Pancreas (tissue), 10 donors: ENCODE measurements at regions not wholly inside any gene's neighbourhood (a gene's known extent, or its start where the extent isn't known, plus 50 kb on each side); places are given as distances from the start of the nearest gene placed in this dataset.

ENCODE experiments used
- ATAC-seq, 4 donors: fragments of 200-7000 bp; cut with Tn5 transposase; one replicate each; pipeline versions ENCODE4 v1.8.0 to v1.9.1; 2020; ENCODE audit warnings: mild to moderate bottlenecking in 4 of 4, moderate library complexity in 4 of 4
- DNase-seq, 6 donors: peaks; one replicate each; pipeline ENCODE4 v3.0.0-alpha.2; 2020
- FAIRE-seq: peaks from 2 replicates; lab custom pipeline; 2012; peaks lifted over from hg19 to GRCh38; lab: Jason Lieb, UNC
- H3K27ac ChIP-seq, 4 donors: fragments of 200-600 bp; sonication (generic); 1 replicate in 3 of 4; 2 replicates in 1 of 4; pipeline versions ENCODE4 v1.5.0 to v1.8.0; 2020
- H3K27me3 ChIP-seq, 4 donors: fragments of 200-600 bp; one replicate each; pipeline ENCODE4 v1.8.0; 2021
- H3K36me3 ChIP-seq, 3 donors: fragments of 200-600 bp; sonication (generic) in 1 of 3; one replicate each; pipeline versions ENCODE4 v1.5.0 to v1.8.0; 2020 to 2021
- H3K4me1 ChIP-seq, 3 donors: fragments of 200-600 bp; one replicate each; pipeline ENCODE4 v1.8.0; 2021
- H3K4me3 ChIP-seq, 4 donors: fragments of 200-600 bp; sonication (generic) in 2 of 4; one replicate each; pipeline versions ENCODE4 v1.5.0 to v1.8.0; 2020 to 2021
- H3K9me3 ChIP-seq, 4 donors: fragments of 200-600 bp; one replicate each; pipeline ENCODE4 v1.8.0; 2021
- WGBS, 2 donors: extraction: QIAGEN DNeasy Blood & Tissue Kit; methylation state at CpG; one replicate each; pipeline ENCODE4 v1.1.7; 2013; 5-methylcytosine and 5-hydroxymethylcytosine counted together
- intact Hi-C, 3 donors: fragments of 100-400 bp; cut with DNase I; formaldehyde crosslinking; loops; one replicate each; pipeline versions ENCODE4 v1.11.1 to v1.14.2; 2022
- TF ChIP-seq, protein P1 (sequence below), 4 donors: fragments of 200-600 bp; sonication (generic) in 3 of 4; IDR thresholded peaks; one replicate each; pipeline versions ENCODE4 v1.5.0 to v1.8.0; 2021; ENCODE audit warnings: antibody characterized with exemption in 4 of 4
- donor health status: healthy with polysubstance abuse.
- donor health status: DM: no; HTN: no; CAD: no; lungs with moderate emphysema.
- donor health status: DM: no; HTN: no; CAD: no.
- donor health status: control.
- donor health status: control.
- donor health status: Bipolar disorder and iron deficiency.
- donor health status: DM: yes; HTN: yes; CAD: no.
- donor health status: DM: no; HTN: no; CAD: no.
- donor health status: DM: no; HTN: no; CAD: no.
- donor health status: DM: yes; HTN: yes; CAD: no.

DNA sequence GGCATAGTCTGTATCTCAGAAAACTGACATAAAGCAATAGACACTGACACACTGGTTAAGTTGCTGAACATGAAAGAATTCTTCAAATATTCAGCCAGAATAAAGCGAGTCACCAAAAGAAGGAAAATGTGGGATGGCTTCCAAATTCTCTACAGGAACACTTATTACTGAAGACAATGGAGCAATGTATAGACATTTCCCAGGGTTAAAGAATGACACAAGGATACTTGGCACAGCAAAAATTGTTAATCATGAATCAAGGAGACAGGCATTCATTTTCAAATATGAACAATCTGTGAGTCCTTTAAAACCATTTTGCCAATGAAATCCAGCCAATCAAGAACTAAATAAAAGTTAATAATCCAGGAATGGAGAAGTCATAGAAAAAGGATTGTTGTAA, 92.5 kb downstream of the MTX3 start:
- no peak overlapping the region for H3K4me3 ChIP-seq
- WGBS, 2 donors: 50 to 56% methylated on average over 1 of the region's 1 CpG
- no peak overlapping the region for H3K27ac ChIP-seq
- DNase-seq: no peak
- no peaks in the 10 kb centered on the region for H3K4me1 ChIP-seq
- no peaks in the 10 kb centered on the region for H3K9me3 ChIP-seq
- no peak for FAIRE-seq
- TF ChIP-seq, protein P1, sequence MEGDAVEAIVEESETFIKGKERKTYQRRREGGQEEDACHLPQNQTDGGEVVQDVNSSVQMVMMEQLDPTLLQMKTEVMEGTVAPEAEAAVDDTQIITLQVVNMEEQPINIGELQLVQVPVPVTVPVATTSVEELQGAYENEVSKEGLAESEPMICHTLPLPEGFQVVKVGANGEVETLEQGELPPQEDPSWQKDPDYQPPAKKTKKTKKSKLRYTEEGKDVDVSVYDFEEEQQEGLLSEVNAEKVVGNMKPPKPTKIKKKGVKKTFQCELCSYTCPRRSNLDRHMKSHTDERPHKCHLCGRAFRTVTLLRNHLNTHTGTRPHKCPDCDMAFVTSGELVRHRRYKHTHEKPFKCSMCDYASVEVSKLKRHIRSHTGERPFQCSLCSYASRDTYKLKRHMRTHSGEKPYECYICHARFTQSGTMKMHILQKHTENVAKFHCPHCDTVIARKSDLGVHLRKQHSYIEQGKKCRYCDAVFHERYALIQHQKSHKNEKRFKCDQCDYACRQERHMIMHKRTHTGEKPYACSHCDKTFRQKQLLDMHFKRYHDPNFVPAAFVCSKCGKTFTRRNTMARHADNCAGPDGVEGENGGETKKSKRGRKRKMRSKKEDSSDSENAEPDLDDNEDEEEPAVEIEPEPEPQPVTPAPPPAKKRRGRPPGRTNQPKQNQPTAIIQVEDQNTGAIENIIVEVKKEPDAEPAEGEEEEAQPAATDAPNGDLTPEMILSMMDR (IDR thresholded peaks at IDR 0.05): no peak
- no peak for ATAC-seq
- intact Hi-C loops: no loop called here
- H3K36me3 ChIP-seq: no peaks in the 10 kb centered on the region
- H3K27me3 ChIP-seq: no peaks in the 10 kb centered on the region

DNA sequence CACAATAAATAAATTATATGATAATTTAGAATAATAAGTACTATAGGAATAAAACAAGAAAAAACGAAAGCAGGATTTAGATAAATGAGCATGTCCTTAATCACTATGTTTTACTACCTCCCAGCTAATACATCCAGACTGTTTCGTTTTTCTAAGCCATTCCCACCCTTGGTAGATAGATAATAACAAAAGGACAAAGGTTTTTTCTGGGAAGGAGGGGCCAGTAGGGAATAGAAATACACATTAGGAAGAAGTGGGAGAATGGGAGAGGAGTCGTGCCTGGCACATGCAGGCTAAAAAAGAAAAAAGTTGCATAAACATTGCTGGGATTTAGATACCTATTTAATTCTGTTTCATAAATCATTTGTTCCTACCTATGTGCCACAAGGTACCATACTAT, 97.1 kb downstream of the MTX3 start:
- H3K4me1 ChIP-seq: no peaks in the 10 kb centered on the region
- H3K4me3 ChIP-seq: no peak overlapping the region
- H3K36me3 ChIP-seq: no peaks in the 10 kb centered on the region
- H3K27me3 ChIP-seq: no peaks in the 10 kb centered on the region
- TF ChIP-seq, protein P1 (IDR thresholded peaks at IDR 0.05): no peak
- H3K9me3 ChIP-seq: no peaks in the 10 kb centered on the region
- no peak overlapping the region for H3K27ac ChIP-seq
- no peak for DNase-seq
- 43 to 47% methylated on average over 3 of the region's 3 CpGs for WGBS, 2 donors
- intact Hi-C loops: no loop called here
- ATAC-seq: no peak
- no peak for FAIRE-seq

DNA sequence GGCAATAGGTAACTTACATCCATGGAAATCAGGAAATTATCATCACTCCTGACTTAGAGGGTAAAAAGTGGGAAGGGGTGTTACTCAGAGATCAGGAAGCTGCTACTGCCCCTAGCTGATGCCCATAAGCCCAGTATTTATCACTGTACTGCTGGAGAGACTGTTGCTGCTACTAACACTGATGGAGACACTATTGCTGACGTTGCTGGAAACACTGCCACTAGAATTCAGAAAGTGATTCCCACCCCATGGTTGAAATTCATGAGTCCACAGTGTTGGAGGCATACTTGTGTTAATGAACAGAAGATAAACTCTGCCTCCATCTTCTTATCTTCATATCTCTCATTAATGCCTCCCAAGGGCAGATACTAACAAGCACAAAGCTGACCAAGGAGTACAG, 97.6 kb downstream of the MTX3 start:
- intact Hi-C loops: no loop called here
- Histone ChIP-seq H3K4me1 (no peaks in the 10 kb centered on the region), H3K4me3 (no peak overlapping the region), H3K27ac (no peak overlapping the region), H3K9me3 (no peaks in the 10 kb centered on the region), H3K27me3 (no peaks in the 10 kb centered on the region), H3K36me3 (no peaks in the 10 kb centered on the region)
- FAIRE-seq (no peak), ATAC-seq (no peak), DNase-seq (no peak)
- TF ChIP-seq, protein P1 (IDR thresholded peaks at IDR 0.05): no peak
- WGBS, 2 donors: 42 to 52% methylated on average over 1 of the region's 1 CpG

DNA sequence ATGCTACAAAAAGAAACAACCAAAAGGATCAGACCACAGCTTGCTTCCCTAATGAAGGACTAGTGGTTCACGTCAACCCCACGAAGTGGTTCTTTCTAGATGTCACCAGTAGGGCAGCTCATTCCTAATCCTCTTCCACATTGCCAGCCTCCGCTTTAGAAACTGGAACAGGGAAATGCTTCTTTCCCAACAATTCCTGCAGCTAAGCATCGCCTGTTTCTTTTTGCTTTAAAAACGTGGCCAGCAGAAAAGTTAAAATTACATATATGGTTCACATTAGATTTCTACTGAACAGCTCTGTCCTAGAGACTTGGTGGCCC, 100.2 kb downstream of the MTX3 start:
- H3K9me3 ChIP-seq: no peaks in the 10 kb centered on the region
- H3K4me3 ChIP-seq: no peak overlapping the region
- no peak overlapping the region for H3K27ac ChIP-seq
- ATAC-seq (no peak), DNase-seq (no peak), FAIRE-seq (no peak)
- TF ChIP-seq, protein P1 (IDR thresholded peaks at IDR 0.05): no peak
- WGBS, 2 donors: 75 to 85% methylated on average over 5 of the region's 5 CpGs
- no peaks in the 10 kb centered on the region for H3K36me3 ChIP-seq
- H3K27me3 ChIP-seq: no peaks in the 10 kb centered on the region
- no peaks in the 10 kb centered on the region for H3K4me1 ChIP-seq
- intact Hi-C loops: no loop called here

DNA sequence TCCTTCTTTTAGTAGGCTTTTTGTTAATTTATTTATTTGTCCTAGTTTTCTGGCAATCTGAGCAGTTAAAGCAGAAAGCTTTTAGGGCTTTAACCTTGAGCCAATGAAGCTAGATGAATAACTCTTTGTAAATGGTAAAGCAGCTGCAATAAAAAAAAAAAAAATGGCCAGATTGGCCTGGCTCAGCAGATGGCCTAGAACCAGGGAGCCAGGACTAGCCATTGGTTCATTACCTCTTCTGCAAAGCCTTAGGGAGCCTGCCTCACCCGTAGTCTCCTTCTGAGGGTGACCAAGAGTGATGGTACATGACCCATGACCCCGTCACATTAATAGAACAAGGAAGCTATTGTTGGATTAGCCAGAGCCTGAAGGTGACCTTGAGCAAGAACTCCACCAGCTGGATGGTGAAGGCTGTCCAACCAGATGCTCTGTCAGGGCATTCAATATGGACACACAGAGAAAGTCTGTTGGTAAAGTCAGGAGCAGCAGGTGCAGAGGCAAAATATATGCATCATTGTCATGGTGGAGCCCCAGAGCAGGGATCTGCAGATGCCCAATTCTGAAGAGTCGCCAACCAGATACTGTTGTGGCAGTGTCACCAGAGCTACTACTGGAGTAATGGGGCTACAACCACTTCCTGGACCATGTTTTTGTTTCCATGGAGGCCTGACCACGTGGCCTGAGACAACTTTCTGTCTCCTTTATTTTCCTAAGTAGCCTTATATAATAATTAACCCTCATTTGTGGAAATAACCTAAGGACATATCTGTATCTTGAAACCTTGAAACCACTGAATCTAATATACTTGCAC, 100.7 kb downstream of the MTX3 start:
- DNase-seq: no peak
- ATAC-seq: no peak
- H3K9me3 ChIP-seq: no peaks in the 10 kb centered on the region
- no peak overlapping the region for H3K27ac ChIP-seq
- no peak for FAIRE-seq
- H3K4me1 ChIP-seq: no peaks in the 10 kb centered on the region
- TF ChIP-seq, protein P1 (IDR thresholded peaks at IDR 0.05): no peak
- H3K27me3 ChIP-seq: no peaks in the 10 kb centered on the region
- intact Hi-C loops: no loop called here
- 60 to 69% methylated on average over 4 of the region's 4 CpGs for WGBS, 2 donors
- H3K36me3 ChIP-seq: no peaks in the 10 kb centered on the region
- H3K4me3 ChIP-seq: no peak overlapping the region
